ENCODE measurements at regions not wholly inside any gene's neighbourhood (a gene's known extent, or its start where the extent isn't known, plus 50 kb on each side); places are given as distances from the start of the nearest gene placed in this dataset.

DNA sequence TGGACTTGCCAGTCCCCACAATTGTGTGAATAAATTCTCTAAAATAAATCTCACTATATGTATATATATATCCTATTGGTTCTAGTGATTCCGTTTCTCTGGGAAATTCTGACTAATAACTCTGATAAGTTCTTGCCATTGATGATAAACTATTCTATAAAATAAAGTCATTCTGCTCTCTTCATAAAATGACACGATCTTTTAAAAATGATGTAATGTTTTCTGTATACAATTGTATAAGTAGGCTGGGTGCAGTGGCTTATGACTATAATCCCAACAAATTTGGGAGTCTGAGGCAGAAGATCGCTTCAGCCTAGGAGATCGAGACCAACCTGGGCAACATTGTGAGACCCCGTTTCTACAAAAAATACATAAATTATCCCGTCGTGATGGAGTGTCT, 541.0 kb upstream of the ADGRL4 start:
- no peak overlapping the region for H3K4me3 Mint-ChIP-seq (ENCODE audit: low read depth, unreplicated experiment)
- intact Hi-C loops (cut with micrococcal nuclease; ENCODE audit: unreplicated experiment) = no loop called here
- CTCF ChIA-PET = no interaction called here
- no peaks in the 10 kb centered on the region for H3K27me3 Mint-ChIP-seq (ENCODE audit: unreplicated experiment)
- H3K27ac Mint-ChIP-seq (ENCODE audit: unreplicated experiment) = no peak overlapping the region
- BruUV-seq (replicated peaks) = no TSS peak
- DNase-seq = no peak
- no peak for TF ChIP-seq CTCF (IDR thresholded peaks at IDR 0.05; ENCODE audit: unreplicated experiment)
- H3K36me3 Mint-ChIP-seq (ENCODE audit: insufficient read depth, unreplicated experiment) = no peaks in the 10 kb centered on the region
- H3K4me1 Mint-ChIP-seq (ENCODE audit: low read depth, unreplicated experiment) = no peaks in the 10 kb centered on the region
- H3K9me3 Mint-ChIP-seq (ENCODE audit: low read depth, unreplicated experiment) = no peaks in the 10 kb centered on the region

DNA sequence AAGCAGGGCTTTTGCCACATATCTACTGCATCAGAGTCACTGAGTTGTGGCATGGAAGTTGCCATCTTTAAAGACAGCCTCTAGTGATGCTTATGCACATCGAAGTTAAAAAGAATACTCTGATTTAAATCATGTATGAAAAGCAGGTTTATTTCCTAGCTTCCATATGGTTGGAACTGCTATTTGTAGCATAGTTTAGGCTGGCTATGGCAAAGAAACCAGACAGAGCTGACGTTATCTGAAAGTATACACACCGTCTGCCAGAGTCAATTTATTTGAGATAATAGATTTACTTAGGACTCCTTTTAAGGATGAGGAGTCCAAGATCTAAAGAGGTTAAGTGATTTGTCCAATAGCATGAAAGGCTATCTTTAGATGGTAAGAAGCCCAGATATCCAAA, 536.9 kb upstream of the ADGRL4 start:
- TF ChIP-seq CTCF (IDR thresholded peaks at IDR 0.05; ENCODE audit: unreplicated experiment) = no peak
- CTCF ChIA-PET = no interaction called here
- no peak for DNase-seq
- Mint-ChIP-seq H3K27me3 (ENCODE audit: unreplicated experiment) (no peaks in the 10 kb centered on the region), H3K36me3 (ENCODE audit: insufficient read depth, unreplicated experiment) (no peaks in the 10 kb centered on the region), H3K4me3 (ENCODE audit: low read depth, unreplicated experiment) (no peak overlapping the region), H3K27ac (ENCODE audit: unreplicated experiment) (no peak overlapping the region), H3K9me3 (ENCODE audit: low read depth, unreplicated experiment) (no peaks in the 10 kb centered on the region), H3K4me1 (ENCODE audit: low read depth, unreplicated experiment) (no peaks in the 10 kb centered on the region)
- intact Hi-C loops (cut with micrococcal nuclease; ENCODE audit: unreplicated experiment) = no loop called here
- no TSS peak for BruUV-seq (replicated peaks)

DNA sequence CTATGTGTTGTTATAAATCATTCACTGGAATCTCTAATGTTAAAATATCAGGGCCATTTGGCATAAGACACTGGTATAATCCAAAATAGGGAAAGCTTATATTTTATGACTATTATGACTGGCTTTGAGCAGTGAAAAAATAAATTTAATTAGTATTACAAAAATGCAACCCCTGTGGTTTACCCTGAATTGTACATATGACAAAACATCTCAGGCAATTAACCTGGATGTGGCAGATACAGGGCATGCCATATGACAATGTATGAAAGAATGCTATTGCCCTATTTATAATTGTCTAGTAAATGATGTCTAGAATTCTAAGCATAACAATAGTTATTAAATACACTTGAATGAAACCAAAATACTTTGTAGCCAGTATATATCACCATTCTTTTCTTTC, 532.5 kb upstream of the ADGRL4 start:
- H3K4me3 Mint-ChIP-seq (ENCODE audit: low read depth, unreplicated experiment) = no peak overlapping the region
- H3K4me1 Mint-ChIP-seq (ENCODE audit: low read depth, unreplicated experiment) = no peaks in the 10 kb centered on the region
- intact Hi-C loops (cut with micrococcal nuclease; ENCODE audit: unreplicated experiment) = no loop called here
- no peak overlapping the region for H3K27ac Mint-ChIP-seq (ENCODE audit: unreplicated experiment)
- CTCF ChIA-PET = no interaction called here
- H3K9me3 Mint-ChIP-seq (ENCODE audit: low read depth, unreplicated experiment) = no peaks in the 10 kb centered on the region
- no TSS peak for BruUV-seq (replicated peaks)
- H3K27me3 Mint-ChIP-seq (ENCODE audit: unreplicated experiment) = no peaks in the 10 kb centered on the region
- no peaks in the 10 kb centered on the region for H3K36me3 Mint-ChIP-seq (ENCODE audit: insufficient read depth, unreplicated experiment)
- DNase-seq = no peak
- no peak for TF ChIP-seq CTCF (IDR thresholded peaks at IDR 0.05; ENCODE audit: unreplicated experiment)

DNA sequence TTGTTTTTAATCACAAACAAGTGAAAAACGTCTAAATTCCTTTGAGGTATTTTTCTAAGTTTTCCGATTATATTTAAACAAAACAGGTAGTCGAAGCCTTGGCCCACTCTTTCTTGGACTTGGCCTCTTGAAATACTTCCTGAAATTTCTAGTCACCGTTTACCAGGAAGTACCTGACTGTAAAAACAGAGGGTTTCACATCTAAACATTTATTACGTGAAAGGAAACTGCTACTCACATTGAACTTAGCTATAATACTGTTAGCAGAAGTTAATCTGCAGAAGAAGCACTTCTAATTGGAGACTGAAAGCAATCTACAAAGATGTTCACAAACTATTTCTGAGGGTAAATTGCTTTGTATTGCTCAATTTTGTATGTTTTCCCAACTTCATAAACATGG, 526.0 kb upstream of the ADGRL4 start:
- no peak overlapping the region for H3K4me3 Mint-ChIP-seq (ENCODE audit: low read depth, unreplicated experiment)
- DNase-seq = no peak
- no peaks in the 10 kb centered on the region for H3K4me1 Mint-ChIP-seq (ENCODE audit: low read depth, unreplicated experiment)
- H3K27me3 Mint-ChIP-seq (ENCODE audit: unreplicated experiment) = no peaks in the 10 kb centered on the region
- H3K27ac Mint-ChIP-seq (ENCODE audit: unreplicated experiment) = no peak overlapping the region
- TF ChIP-seq CTCF (IDR thresholded peaks at IDR 0.05; ENCODE audit: unreplicated experiment) = no peak
- CTCF ChIA-PET = interaction anchor here (0.6 to 1.0 kb wide), 2 partner anchors 102 to 594 kb away, joined by 3 to 5 read pairs; no protein-coding TSS in a partner anchor
- BruUV-seq (replicated peaks) = no TSS peak
- peaks cover 3% of the 10 kb centered on the region for H3K9me3 Mint-ChIP-seq (ENCODE audit: low read depth, unreplicated experiment)
- no peaks in the 10 kb centered on the region for H3K36me3 Mint-ChIP-seq (ENCODE audit: insufficient read depth, unreplicated experiment)
- intact Hi-C loops (cut with micrococcal nuclease; ENCODE audit: unreplicated experiment) = no loop called here
